Progenitor cell of endocrine pancreas (in vitro differentiated cells): ENCODE measurements at regions not wholly inside any gene's neighbourhood (a gene's known extent, or its start where the extent isn't known, plus 50 kb on each side); places are given as distances from the start of the nearest gene placed in this dataset.

Experiments
- DNase-seq: peaks from one replicate; pipeline ENCODE4 v3.0.0; 2021; ENCODE audit warnings: low spot score; ENCODE audit not compliant: unreplicated experiment
- H3K27ac Mint-ChIP-seq: 2 replicates; pipeline ENCODE4 v1.8.0; 2021; ENCODE audit warnings: mild to moderate bottlenecking, moderate library complexity, mixed read lengths
- H3K27me3 Mint-ChIP-seq: 2 replicates; pipeline ENCODE4 v1.8.0; 2021; ENCODE audit warnings: mixed read lengths
- H3K36me3 Mint-ChIP-seq: 2 replicates; pipeline ENCODE4 v1.8.0; 2022; ENCODE audit warnings: mixed read lengths; ENCODE audit not compliant: insufficient read depth
- H3K4me1 Mint-ChIP-seq: 2 replicates; pipeline ENCODE4 v1.8.0; 2021; ENCODE audit warnings: low read depth, mixed read lengths
- H3K4me3 Mint-ChIP-seq: 2 replicates; pipeline ENCODE4 v1.8.0; 2021; ENCODE audit warnings: low read depth, mild to moderate bottlenecking, moderate library complexity, mixed read lengths
- H3K9me3 Mint-ChIP-seq: 2 replicates; pipeline ENCODE4 v1.8.0; 2021; ENCODE audit warnings: low read depth, mixed read lengths
- CTCF ChIP-seq: fragments of 200-600 bp; sonication (generic); IDR thresholded peaks from one replicate; pipeline ENCODE4 v1.5.0; 2021; ENCODE audit warnings: antibody characterized with exemption, mild to moderate bottlenecking; ENCODE audit not compliant: unreplicated experiment

GRCh38 chr13:88670509-88670908, 999.3 kb downstream of the SLITRK5 start:
- no peak for DNase-seq
- H3K27me3 Mint-ChIP-seq: no peaks in the 10 kb centered on the region
- H3K9me3 Mint-ChIP-seq: no peaks in the 10 kb centered on the region
- H3K4me1 Mint-ChIP-seq: no peaks in the 10 kb centered on the region
- no peaks in the 10 kb centered on the region for H3K36me3 Mint-ChIP-seq
- H3K4me3 Mint-ChIP-seq: no peak overlapping the region
- TF ChIP-seq CTCF: no peak
- H3K27ac Mint-ChIP-seq: no peak overlapping the region

GRCh38 chr13:88674841-88675240, 1003.7 kb downstream of the SLITRK5 start:
- Mint-ChIP-seq H3K4me1 (no peaks in the 10 kb centered on the region), H3K27me3 (no peaks in the 10 kb centered on the region), H3K27ac (no peak overlapping the region), H3K9me3 (no peaks in the 10 kb centered on the region), H3K4me3 (no peak overlapping the region), H3K36me3 (no peaks in the 10 kb centered on the region)
- no peak for TF ChIP-seq CTCF
- DNase-seq: no peak

- no peaks in the 10 kb centered on the region for H3K27me3 Mint-ChIP-seq
- no peaks in the 10 kb centered on the region for H3K36me3 Mint-ChIP-seq
- H3K4me1 Mint-ChIP-seq: no peaks in the 10 kb centered on the region
- no peak for DNase-seq
- TF ChIP-seq CTCF: no peak
- no peak overlapping the region for H3K27ac Mint-ChIP-seq
- H3K4me3 Mint-ChIP-seq: no peak overlapping the region
- H3K9me3 Mint-ChIP-seq: no peaks in the 10 kb centered on the region
Observed at GRCh38 chr13:88675347-88675996, 1004.3 kb downstream of the SLITRK5 start.

GRCh38 chr13:88676016-88676415, 1004.8 kb downstream of the SLITRK5 start:
- H3K9me3 Mint-ChIP-seq: no peaks in the 10 kb centered on the region
- no peak overlapping the region for H3K4me3 Mint-ChIP-seq
- H3K4me1 Mint-ChIP-seq: no peaks in the 10 kb centered on the region

GRCh38 chr13:88685459-88685858, 1014.3 kb downstream of the SLITRK5 start:
- no peak overlapping the region for H3K4me3 Mint-ChIP-seq
- H3K27me3 Mint-ChIP-seq: no peaks in the 10 kb centered on the region
- DNase-seq: no peak
- H3K4me1 Mint-ChIP-seq: no peaks in the 10 kb centered on the region
- H3K9me3 Mint-ChIP-seq: no peaks in the 10 kb centered on the region
- no peak overlapping the region for H3K27ac Mint-ChIP-seq
- no peak for TF ChIP-seq CTCF
- no peaks in the 10 kb centered on the region for H3K36me3 Mint-ChIP-seq

More at GRCh38 chr13:88676016-88676415, 1004.8 kb downstream of the SLITRK5 start:
- no peak for DNase-seq
- no peaks in the 10 kb centered on the region for H3K36me3 Mint-ChIP-seq
- H3K27ac Mint-ChIP-seq: no peak overlapping the region
- no peaks in the 10 kb centered on the region for H3K27me3 Mint-ChIP-seq
- TF ChIP-seq CTCF: no peak
